ENCODE measurements at regions not wholly inside any gene's neighbourhood (a gene's known extent, or its start where the extent isn't known, plus 50 kb on each side); places are given as distances from the start of the nearest gene placed in this dataset.

DNA sequence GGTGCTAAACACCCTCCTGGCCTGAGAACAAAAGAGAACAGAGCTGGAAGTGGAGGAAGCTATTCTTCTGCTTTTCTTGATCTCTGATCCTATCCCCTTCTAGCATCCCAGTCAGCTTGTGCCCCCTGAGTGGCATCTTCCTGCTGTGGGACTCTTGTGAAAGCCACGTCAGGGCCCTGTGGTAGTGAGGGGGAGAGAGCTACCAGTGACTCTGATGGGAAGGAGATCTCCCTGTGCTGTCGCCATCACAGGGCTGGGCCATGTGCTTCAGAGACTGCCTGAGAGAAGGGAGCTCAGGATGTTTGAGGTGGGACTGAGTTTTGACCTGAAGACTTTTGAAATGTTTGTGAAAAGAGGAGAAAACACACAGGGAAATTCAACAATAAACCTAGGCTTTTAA lies 107.6 kb upstream of the FUT8 start:
- ATAC-seq, result no peak
- no peak for DNase-seq (ENCODE audit: low spot score)

DNA sequence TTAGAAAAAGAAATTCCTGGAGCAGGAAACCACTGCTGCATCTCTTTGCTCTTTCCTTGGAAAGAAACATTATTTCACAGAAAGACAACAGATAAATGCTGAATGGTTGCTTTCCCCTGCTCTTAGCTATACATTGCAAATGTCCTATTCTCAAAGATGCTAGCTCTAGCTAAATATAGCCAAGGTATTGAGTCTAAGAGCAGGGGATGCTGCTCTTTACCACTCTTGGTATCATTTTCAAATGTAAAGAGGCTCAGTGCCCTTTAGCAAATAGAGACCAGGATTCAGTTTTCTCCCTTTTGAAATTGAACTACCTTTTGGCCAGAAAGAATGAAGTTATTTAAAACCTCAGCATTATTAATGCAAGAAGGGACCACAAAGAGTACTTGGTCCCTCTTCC lies 104.0 kb upstream of the FUT8 start:
- DNase-seq (ENCODE audit: low spot score), result no peak
- ATAC-seq, result no peak

DNA sequence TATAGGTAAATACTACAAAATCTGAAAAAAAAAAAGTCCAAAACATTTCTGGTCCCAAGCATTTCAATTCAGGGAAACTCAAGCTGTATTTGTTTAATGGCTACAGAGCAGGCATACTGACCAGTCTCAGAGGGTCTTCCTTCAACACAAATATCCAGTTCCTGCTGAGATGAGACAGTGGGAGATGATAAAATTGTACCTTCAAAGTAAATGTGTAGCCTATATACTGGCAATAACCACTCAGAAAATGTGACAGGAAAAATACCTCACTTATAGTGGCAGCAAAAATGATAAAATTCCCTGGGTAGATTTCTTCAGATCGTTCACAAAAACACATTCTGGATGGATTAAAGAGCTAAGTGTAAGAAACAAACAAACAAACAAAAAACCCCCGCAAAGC lies 102.0 kb upstream of the FUT8 start:
- DNase-seq (ENCODE audit: low spot score), result no peak
- ATAC-seq, result no peak

DNA sequence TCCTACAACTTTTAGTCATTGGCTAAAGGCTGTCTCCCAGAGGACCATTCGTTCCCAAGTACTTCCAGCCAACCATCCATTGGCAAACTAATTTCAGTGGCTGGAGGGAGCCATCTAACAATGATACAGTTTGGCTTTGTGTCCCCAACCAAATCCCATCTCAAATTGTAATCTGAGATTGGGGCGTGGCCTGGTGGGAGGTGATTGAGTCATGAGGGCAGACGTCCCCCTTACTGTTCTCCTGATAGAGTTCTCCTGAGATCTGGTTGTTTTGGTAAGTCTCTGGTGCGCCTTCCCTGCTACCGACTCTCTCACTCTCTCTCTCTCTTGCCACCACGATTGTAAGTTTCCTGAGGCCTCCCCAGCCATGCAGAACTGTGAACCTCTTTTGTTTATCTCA lies 99.7 kb upstream of the FUT8 start:
- ATAC-seq, result no peak
- no peak for DNase-seq (ENCODE audit: low spot score)

DNA sequence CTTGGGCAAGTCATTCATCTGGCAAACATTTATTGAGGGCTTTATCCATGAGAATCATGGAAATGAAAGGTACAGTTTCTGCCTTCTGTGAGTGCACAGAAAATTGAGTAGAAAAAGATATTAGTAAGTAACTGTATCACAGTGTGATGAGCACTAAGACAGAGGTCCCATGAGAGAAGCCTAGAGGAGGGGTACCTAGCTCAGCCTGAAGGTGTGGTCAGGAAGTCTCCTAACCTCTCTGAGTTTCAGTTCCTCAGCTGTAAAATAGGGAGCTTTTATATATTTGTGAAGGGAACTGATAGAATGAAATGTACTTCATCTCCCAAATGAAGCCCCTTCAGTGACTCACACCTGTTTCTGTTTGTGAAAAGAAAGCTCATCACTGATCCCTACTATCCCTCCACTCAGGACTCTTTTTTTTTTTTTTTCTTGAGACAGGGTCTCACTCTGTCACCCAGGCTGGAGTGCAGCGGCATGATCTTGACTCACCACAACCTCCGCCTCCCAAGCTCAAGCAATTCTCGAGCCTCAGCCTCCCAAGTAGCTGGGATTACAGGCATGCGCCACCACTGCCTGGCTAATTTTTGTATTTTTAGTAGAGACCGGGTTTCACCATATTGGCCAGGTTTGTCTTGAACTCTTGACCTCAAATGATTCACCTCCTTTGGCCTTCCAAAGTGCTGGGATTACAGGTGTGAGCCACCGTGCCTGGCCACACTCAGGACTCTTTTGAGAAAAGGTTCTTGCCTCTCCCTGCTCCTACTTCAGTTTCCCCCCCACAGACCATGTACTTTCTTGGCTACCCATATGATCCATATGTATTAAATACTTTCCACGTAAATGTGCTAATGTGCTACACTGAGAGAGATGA lies 93.7 kb upstream of the FUT8 start:
- DNase-seq (ENCODE audit: low spot score) (no peak), ATAC-seq (no peak)

DNA sequence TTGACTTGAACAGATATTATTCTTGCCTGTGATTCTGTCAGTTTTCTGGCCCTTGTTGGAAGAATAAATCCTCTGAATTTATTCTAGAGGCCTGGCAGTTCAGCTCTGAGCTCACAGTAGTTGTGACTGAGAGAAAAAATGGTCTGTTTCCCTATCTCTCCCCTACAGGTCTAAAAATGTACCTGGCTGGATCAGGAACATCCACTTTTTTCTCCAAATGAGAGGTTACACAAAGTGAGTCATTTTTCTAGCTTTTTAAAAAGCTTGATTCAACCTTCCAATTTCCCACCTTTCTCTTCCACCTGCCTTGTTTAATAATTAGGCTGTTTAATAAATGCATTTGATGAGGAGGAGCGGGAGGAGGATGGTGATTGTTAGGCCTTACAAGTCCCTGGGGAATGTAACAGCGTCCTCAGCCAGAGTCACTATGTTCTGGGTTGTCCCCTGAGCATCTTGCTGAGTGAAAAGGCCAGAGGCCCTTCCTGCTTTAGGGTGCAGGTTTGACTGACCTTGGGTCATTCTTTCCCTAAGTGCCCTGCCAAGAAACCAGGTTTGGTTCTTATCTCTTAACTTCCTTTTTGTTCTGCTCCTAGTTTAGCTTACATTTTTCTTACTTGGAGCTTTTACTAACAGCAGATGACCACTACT lies 91.7 kb upstream of the FUT8 start:
- no peak for DNase-seq (ENCODE audit: low spot score)

DNA sequence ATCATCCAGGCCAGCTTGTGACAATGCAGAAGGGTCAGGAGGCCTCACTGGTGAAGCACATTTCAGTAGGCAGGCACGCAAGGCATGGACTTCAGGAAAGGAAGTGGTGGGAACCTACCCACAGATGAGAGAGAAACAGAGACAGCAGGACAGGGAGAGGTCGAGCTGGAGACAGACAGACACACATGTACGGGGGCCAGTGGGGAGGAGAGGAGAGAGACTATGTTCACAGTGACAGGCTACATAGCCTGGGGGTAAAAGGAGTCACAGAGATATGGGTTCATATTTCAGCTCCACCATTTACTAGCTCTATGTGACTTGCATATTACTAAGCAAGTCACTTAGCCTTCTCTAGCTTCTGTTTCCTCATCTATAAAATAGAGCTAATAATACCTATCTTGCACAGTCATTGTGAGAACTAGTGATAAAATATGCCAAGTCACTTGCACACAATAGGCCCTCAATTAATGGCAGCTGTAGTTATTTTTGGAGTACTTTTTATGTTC lies 91.1 kb upstream of the FUT8 start:
- DNase-seq (ENCODE audit: low spot score) (no peak), ATAC-seq (no peak)

More for the DNA sequence above, 91.7 kb upstream of the FUT8 start:
- no peak for ATAC-seq

DNA sequence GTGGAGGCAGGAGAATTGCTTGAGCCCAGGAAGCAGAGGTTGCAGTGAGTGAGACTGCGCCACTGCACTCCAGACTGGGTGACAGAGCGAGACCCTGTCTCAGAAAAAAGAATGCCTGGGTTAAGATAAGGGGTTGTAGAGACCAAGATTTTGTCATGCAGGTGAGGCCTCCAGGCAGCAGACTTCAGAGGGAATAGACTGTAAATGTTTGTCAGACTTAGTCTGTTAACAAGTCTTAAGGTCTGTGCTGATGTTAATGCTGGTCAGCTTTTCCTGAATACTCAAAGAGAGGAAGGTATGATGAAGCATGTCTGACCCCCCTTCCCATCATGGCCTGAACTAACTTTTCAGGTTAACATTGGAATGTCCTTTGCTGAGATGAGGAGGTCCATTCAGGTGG lies 83.0 kb upstream of the FUT8 start:
- ATAC-seq (no peak), DNase-seq (ENCODE audit: low spot score) (no peak)

DNA sequence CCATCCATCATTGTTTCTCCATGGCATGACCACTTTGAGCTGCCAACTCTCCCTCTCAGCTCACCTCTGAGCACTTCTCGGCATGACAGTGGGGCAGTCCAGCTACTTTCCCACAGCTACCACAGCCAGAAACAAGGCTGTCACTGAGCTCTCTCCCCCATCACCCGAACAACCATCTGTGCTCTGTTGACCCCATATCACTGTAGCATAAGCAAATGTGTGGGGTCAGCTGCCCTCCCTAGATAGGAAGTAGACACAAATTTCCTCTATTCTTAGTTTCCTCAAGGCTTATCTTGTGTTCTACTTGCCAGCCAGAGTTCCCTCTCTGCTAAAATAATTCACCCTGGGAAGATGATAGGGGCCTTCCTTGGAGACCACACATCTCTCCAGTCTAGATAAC lies 82.6 kb upstream of the FUT8 start:
- ATAC-seq (no peak), DNase-seq (ENCODE audit: low spot score) (no peak)

DNA sequence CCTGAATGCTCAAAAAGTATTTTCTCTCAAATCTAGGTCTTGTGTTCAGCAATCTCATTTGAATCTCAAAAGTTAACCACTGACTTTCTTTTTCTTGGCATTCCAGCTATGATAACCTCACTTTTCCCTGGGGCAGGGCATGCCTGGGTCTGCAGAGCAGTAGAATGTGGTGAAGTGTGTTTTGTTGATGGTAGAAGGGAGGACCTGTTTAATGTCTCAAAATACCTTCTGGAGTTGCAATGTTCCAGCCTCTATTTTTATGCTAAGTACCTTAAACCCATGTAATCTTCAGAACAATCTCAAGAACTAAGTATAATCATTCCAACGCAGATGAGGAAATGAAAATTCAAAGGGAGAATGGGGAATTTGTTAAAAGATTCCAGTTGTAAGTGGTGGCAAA lies 82.1 kb upstream of the FUT8 start:
- no peak for ATAC-seq
- DNase-seq (ENCODE audit: low spot score), result no peak

DNA sequence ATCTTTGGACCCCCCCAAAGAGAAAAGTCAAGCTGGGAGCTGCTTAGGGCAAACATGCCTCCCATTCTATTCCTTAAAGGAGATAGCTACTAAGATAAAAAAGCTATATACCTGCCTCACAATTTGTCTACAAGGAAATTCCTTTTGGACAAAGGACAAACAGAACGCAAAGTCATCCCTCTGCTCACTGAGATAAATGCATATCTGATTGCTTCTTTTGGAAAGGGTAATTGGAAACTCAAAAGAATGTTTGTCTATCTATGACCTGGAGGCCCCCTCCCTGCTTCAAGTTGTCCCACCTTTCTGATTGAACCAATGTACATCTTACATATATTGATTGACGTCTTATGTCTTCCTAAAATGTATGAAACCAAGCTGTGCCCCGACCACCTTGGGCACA lies 80.9 kb upstream of the FUT8 start:
- DNase-seq (ENCODE audit: low spot score) (no peak), ATAC-seq (no peak)

DNA sequence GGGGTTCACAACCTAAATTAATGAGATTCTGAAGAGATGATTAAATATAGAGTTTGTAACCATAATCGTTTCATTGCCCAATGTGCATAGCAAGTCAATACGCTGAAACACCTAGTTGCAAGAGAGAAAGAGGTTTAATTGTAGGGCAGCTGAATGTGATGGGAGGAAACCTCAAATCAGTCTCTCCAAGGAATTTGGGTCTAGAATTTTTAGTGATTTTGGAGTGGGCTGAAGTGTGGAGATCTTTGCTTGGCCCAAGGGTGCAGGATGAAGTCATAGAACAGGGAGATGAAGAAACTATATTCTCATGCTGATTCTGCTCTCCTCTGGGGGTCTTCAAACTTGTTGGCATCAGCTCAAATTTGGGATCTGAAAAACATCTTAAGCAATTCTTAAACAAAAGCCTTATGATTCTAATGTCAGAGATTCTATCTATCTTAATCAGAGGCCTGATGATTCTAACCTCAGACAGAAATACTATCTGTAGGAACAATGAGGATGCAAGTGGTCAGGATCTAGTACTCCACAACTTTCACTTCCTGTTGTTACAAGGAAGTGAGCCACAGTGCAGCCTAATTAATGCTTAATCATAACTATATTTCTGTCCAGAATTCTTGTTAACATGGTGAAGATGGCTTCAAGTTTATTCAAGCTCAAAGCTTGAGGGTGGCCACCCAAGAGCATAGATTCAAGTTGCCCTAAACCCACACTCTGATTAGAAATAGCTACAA lies 80.2 kb upstream of the FUT8 start:
- no peak for DNase-seq (ENCODE audit: low spot score)
- ATAC-seq, result no peak

DNA sequence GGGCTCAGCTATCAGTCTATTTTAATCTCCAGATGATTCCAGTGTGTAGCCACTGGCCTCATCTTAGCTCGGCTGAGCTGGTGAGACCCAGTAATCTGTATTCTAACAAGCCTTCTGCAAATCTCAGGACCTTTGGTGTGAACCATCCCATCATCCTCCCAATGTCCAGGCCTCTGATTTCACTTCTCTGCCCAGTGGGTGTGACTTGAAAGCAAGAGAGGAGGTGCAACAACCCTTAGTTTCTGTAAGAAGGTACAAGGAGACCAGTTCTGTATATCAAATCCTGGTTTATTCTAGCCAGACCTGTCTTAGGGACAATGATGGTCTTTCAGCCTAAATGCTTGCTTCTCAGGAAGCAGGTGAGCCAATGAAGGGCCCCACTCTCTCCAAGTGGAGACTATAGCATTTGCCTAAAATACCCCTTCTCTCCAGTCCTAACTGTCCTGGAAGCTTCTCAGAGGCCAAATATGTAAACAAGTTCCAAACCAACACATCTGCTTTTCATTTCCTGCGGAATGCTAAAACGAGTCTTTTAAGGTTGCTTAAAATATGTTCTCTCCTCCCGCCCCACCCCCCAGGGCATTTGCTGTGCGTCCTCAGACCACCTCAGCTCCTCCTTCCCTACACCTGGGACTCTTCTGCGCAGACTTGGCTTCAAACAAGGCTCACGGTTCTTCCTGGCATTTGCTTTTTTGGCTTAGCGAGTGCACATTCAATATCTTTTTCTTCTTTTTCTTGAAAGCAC lies 78.4 kb upstream of the FUT8 start:
- ATAC-seq (no peak), DNase-seq (ENCODE audit: low spot score) (no peak)

DNA sequence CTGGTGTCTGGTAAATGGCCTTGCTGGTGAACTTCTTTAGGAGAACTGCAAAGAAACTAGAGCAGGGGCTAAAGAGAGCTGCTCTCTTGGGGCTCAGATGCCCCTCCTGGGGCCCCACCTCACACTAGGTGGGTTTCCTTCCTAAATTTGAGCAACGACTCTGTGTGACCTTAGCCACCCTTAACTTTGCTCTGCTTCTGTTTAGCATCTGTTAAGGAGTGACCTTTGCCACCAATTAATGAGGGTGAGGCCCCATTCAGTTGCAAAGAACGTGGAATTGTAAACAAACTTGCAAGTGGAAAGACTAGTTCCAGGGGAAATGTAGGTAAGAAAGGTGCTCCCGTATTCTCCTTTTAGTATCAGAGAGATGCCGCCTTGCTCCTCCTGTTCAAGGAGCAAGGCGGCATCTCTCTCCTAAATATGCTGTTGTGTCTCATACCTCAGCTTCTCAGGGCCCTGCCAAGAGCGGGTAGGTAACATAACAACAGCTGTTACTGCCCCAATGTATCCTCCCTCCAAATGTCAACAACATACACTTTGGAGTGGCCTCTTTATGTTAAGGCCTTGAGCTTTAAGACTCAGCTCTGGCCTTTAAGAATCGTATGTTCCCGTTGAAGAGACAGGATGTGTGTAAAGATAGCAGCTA lies 77.6 kb upstream of the FUT8 start:
- no peak for DNase-seq (ENCODE audit: low spot score)
- no peak for ATAC-seq

DNA sequence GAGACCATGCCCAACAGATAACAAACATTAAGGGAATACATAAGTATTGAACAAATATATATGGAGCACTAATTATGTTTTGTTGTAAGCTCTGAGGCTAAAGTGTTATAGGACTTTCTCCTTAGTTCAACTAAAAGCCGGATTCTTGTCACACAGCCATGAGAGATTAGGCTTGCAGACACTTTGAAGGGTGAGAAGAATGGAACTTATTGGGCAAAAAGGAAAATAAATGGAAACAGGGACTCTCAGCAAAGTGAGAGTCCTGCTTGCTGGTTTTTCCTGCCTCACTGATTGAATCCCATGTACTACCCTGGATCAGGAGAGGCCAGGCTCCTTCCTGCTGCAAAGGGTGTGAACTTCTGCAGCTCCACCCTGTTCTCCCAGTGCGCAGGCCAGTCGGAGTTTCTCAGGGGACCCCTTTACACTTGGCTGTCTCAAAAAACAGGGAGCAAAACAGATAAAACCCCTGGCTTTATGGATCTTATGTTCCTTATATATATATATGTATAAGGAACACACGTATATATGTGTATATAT lies 77.1 kb upstream of the FUT8 start:
- no peak for ATAC-seq
- no peak for DNase-seq (ENCODE audit: low spot score)

DNA sequence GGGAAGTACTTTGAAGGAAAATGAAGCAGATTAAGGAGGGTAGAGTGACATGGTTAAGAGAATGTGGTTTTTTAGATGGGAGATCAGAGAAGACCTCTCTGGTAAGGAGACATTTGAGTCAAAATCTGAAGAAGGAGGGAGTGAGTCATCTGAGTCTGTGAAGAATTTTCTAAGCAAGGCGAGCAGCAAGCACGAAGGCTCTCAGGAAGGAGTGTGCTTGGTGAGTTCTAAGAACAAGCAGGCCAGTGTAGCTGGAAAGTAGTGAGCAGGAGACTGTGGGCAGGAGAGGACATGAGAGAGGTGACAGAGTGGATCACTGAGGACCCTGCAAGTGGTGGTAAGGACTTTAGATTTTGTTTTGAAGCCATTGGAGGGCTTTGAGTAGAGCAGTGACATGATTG lies 76.3 kb upstream of the FUT8 start:
- no peak for ATAC-seq
- DNase-seq (ENCODE audit: low spot score), result no peak

DNA sequence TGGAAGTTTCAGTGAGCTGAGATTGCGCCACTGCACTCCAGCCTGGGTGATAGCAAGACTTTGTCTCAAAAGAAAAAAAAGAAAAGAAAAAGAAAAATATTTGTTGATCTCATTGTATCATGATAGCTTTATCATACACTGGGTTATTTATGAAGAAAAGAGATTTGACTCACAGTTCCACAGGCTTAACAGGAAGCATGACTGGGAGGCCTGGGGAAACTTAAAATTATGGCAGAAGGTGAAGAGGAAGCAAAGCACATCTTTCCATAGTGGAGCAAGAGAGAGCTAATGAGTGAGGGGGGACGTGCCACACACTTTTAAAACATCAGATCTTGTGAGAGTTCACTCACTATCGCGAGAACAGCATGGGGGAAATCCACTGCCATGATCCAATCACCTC lies 72.7 kb upstream of the FUT8 start:
- no peak for DNase-seq (ENCODE audit: low spot score)
- no peak for ATAC-seq

DNA sequence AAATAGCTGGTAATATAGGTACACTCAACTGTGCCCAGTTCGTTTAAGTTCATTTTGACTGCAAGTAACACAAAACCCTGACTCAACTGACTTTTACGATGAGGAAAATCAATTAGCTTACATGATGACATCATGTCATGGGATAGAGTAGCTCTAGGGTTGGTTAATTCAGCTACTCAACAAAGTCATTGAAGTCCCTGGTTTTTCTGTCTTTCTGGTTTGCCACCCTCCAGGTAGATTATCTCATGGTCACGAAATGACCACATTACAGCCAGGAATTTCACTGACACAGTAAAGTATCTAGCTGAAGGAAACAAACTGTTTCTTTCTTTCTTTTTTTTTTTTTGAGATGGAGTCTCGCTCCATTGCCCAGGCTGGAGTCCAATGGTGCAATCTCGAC lies 68.5 kb upstream of the FUT8 start:
- DNase-seq (ENCODE audit: low spot score) (no peak), ATAC-seq (no peak)

DNA sequence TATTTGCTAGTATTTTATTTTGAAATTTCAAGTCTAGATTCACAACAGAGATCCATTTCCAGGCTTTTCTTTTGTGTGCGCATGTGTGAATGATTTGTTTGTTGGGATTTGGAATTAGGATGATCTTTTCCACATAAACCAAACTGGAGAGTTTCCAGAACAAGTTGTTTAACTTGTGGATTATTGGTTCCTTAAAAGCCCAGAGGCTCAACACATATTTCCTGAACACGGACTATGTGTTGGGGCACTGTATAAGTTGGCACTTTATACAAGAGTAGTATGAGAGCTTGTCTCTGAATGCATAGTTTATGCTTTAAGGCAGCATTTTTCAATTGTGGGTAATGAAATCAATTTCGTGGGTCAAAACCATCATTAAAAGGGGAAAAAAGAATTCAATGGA lies 67.3 kb upstream of the FUT8 start:
- DNase-seq (ENCODE audit: low spot score), result no peak
- ATAC-seq, result no peak

DNA sequence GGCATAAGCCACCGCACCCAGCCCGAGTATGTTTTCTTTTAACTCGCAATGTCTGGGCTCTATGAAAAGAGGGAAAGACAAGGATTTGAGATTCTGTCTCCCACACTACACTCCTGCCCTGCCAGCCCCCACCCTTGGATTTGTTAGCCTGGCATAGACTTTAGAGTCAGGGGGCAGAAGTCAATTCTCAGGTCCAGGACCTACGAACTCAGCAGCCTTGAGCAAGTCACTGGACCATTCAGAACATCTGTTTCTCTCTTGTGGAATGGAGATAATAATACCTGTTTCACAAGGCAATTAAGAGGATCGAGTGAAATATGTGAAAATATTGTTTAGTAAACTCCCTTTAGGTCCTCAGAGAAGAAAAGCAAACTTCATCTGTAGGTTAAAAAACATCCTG lies 66.1 kb upstream of the FUT8 start:
- ATAC-seq (no peak), DNase-seq (ENCODE audit: low spot score) (no peak)

Measured in left lobe of liver (tissue), 2 donors.